Esophagus muscularis mucosa (tissue), 4 donors: ENCODE measurements at regions not wholly inside any gene's neighbourhood (a gene's known extent, or its start where the extent isn't known, plus 50 kb on each side); places are given as distances from the start of the nearest gene placed in this dataset.

Experiments
- DNase-seq: peaks from one replicate; pipeline ENCODE4 v3.0.0-alpha.2; 2017; ENCODE audit errors: extremely low spot score
- H3K27ac ChIP-seq, 4 donors: fragments of 200-600 bp; sonication (generic); replicated peaks in 1 of 4; 1 replicate in 3 of 4; 2 replicates in 1 of 4; pipeline ENCODE4 v1.5.1; 2016 to 2019; ENCODE audit warnings: mild to moderate bottlenecking in 1 of 4
- H3K27me3 ChIP-seq, 4 donors: fragments of 200-600 bp; sonication (generic); one replicate each; pipeline versions ENCODE4 v1.5.1 to v1.6.0; 2016 to 2019
- H3K36me3 ChIP-seq, 4 donors: fragments of 200-600 bp; sonication (generic); one replicate each; pipeline ENCODE4 v1.5.1; 2016 to 2019
- H3K4me1 ChIP-seq, 4 donors: fragments of 200-600 bp; sonication (generic); one replicate each; pipeline ENCODE4 v1.5.1; 2016 to 2019
- H3K4me3 ChIP-seq, 4 donors: fragments of 200-600 bp; sonication (generic); 1 replicate in 2 of 4; 2 replicates in 2 of 4; pipeline ENCODE4 v1.5.1; 2016 to 2019; ENCODE audit warnings: mild to moderate bottlenecking in 4 of 4, moderate library complexity in 1 of 4
- H3K9me3 ChIP-seq, 4 donors: fragments of 200-600 bp; sonication (generic); 1 replicate in 3 of 4; 2 replicates in 1 of 4; pipeline ENCODE4 v1.5.1; 2016 to 2019
- EP300 ChIP-seq: sonication (generic); formaldehyde crosslinking; IDR thresholded peaks from one replicate; pipeline ENCODE4 v1.6.1; 2017; ENCODE audit warnings: antibody characterized with exemption
- POLR2A ChIP-seq: fragments of 450-650 bp; IDR thresholded peaks from one replicate; pipeline ENCODE4 v1.6.1; 2017; ENCODE audit warnings: antibody characterized with exemption, moderate library complexity, mild to moderate bottlenecking, low read depth
- POLR2AphosphoS5 ChIP-seq, 2 donors: sonication (generic); formaldehyde crosslinking; IDR thresholded peaks; one replicate each; pipeline ENCODE4 v1.6.1; 2017; ENCODE audit warnings: antibody characterized with exemption in 2 of 2
- whole genome bisulfite sequencing: methylation state at CpG from one replicate; pipeline ENCODE4 v1.1.5; 2018; 5-methylcytosine and 5-hydroxymethylcytosine counted together
- intact Hi-C: fragments of 100-400 bp; cut with DNase I; formaldehyde crosslinking; loops from one replicate; pipeline ENCODE4 v1.15.1; 2023
- TF ChIP-seq, protein P1 (sequence below), 3 experiments: fragments of 200-600 bp in 2 of 3; fragments of 450-650 bp in 1 of 3; sonication (generic) in 2 of 3; IDR thresholded peaks; one replicate each; pipeline ENCODE4 v1.5.1; 2017 to 2019; ENCODE audit warnings: antibody characterized with exemption in 3 of 3, mild to moderate bottlenecking in 2 of 3, moderate library complexity in 1 of 3

DNA sequence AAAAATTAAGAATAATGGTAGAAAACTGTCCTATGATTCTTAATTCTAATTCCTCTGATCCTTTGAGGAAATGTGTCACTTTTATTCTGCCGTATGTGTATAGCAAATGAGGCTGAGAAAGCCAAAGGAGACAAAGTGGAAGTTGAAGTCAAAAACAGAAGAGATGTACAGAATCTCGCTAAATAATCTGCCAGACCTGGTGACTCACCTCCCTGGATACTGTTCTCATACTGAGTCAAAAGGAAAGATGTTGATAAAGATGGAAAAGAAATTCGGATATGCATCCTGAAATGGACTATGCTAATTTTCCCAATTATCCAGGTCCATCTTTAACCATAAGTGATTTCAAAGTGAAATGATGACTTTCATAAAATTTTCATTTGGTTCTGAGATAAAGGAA lies 92.5 kb downstream of the DUSP6 start:
- Histone ChIP-seq H3K4me3 (no peak overlapping the region), H3K9me3 (no peaks in the 10 kb centered on the region), H3K27ac (no peak overlapping the region), H3K36me3 (no peaks in the 10 kb centered on the region), H3K27me3 (no peaks in the 10 kb centered on the region), H3K4me1 (peaks cover 0 to 8% (median 3%) of the 10 kb centered on the region in 4 donors)
- no peak for DNase-seq
- WGBS: 90% methylated on average over 3 of the region's 3 CpGs
- intact Hi-C loops: no loop called here
- TF ChIP-seq, protein P1, sequence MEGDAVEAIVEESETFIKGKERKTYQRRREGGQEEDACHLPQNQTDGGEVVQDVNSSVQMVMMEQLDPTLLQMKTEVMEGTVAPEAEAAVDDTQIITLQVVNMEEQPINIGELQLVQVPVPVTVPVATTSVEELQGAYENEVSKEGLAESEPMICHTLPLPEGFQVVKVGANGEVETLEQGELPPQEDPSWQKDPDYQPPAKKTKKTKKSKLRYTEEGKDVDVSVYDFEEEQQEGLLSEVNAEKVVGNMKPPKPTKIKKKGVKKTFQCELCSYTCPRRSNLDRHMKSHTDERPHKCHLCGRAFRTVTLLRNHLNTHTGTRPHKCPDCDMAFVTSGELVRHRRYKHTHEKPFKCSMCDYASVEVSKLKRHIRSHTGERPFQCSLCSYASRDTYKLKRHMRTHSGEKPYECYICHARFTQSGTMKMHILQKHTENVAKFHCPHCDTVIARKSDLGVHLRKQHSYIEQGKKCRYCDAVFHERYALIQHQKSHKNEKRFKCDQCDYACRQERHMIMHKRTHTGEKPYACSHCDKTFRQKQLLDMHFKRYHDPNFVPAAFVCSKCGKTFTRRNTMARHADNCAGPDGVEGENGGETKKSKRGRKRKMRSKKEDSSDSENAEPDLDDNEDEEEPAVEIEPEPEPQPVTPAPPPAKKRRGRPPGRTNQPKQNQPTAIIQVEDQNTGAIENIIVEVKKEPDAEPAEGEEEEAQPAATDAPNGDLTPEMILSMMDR (IDR thresholded peaks at IDR 0.05): no peak
- TF ChIP-seq EP300 (no peak), POLR2AphosphoS5 (IDR thresholded peaks at IDR 0.05) (no peak), POLR2A (no peak)

DNA sequence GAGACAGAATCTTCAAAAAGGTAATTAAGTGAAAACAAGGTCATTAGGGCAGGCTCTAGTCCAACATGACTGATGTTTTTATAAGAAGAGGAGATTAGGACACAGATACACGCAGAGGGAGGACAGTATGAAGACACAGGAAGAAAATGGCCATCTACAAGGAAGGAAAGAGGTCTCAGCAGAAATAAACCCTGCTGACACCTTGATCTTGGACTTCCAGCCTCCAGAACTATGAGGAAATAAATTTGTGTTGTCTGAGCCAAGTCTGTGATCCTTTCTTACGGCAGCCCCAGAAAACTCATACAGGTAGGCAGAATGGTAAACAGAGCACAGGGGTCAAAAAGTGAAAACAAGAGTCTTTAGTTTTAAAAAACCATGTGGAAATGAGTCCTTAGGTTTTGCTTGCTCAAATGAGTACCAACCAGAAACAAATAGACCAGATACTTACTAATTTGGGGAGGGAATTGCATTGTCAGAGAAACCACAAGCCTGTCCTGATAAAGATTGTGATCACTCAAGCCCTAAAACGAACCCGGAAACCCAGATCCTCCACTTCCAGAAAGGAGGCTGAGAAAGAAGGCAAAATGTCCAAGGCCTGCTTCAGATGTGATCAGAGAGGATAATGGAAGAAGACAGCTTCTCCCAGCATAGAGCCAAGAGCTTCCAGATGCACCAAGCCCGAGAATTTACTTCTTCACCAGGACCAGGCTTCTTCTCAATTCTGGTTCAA lies 93.9 kb downstream of the DUSP6 start:
- WGBS: 95% methylated on average over 5 of the region's 5 CpGs
- H3K36me3 ChIP-seq: no peaks in the 10 kb centered on the region
- DNase-seq: no peak
- no peak overlapping the region for H3K4me3 ChIP-seq
- H3K27ac ChIP-seq: no peak overlapping the region
- H3K27me3 ChIP-seq: no peaks in the 10 kb centered on the region
- H3K9me3 ChIP-seq: no peaks in the 10 kb centered on the region
- no peak for TF ChIP-seq POLR2A
- no peak for TF ChIP-seq POLR2AphosphoS5 (IDR thresholded peaks at IDR 0.05)
- TF ChIP-seq EP300: no peak
- TF ChIP-seq, protein P1 (IDR thresholded peaks at IDR 0.05): no peak
- peaks cover 0 to 8% (median 5%) of the 10 kb centered on the region in 4 donors for H3K4me1 ChIP-seq
- intact Hi-C loops: no loop called here

DNA sequence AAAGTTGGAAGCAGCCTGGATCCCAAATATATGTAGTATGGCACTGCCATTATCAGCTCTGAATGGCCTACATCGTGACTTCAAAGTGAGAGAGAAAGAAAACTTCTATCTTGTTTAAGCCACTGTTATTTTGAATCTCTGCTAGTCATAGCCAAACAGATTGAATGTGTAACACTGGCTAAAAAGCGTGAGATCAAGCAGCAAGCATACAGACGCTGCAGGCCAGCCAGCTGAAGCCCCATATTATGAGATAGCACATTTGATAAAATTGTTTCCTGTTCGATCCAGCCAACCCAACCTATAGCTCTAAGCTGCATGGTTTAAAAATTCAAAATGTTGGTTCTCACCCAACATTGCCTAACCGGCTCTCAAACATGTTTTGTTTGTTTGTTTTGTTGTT lies 95.0 kb downstream of the DUSP6 start:
- Histone ChIP-seq H3K9me3 (no peaks in the 10 kb centered on the region), H3K4me1 (peaks cover 4 to 11% (median 8%) of the 10 kb centered on the region in 4 donors), H3K4me3 (no peak overlapping the region), H3K36me3 (no peaks in the 10 kb centered on the region), H3K27me3 (no peaks in the 10 kb centered on the region), H3K27ac (no peak overlapping the region)
- no peak for TF ChIP-seq EP300
- TF ChIP-seq POLR2A: no peak
- TF ChIP-seq POLR2AphosphoS5 (IDR thresholded peaks at IDR 0.05): no peak
- TF ChIP-seq, protein P1 (IDR thresholded peaks at IDR 0.05): no peak
- DNase-seq: no peak
- 73% methylated on average over 5 of the region's 5 CpGs for WGBS
- intact Hi-C loops: no loop called here

DNA sequence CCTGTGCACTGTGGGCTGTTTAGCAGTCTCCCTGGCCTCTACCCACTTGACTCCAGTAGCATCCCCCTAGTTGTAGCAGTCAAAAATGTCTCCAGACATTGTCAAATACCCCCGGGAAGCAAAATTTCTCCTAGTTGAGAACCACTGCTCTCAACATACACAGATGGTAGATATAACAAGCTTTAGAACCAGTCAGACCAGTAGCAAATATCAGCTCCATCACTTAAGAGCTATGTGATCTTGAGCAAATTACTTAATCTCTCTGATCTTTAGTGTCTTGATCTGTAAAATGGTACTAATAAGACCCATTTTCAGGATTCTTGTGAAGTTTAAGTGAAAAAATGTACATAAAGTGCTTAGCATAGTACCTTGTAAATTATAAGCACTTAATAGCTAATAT lies 96.2 kb downstream of the DUSP6 start:
- WGBS: 100% methylated on average over 1 of the region's 1 CpG
- Histone ChIP-seq H3K4me3 (no peak overlapping the region), H3K36me3 (no peaks in the 10 kb centered on the region), H3K4me1 (peaks cover 4 to 19% (median 17%) of the 10 kb centered on the region in 4 donors), H3K9me3 (no peaks in the 10 kb centered on the region), H3K27ac (no peak overlapping the region), H3K27me3 (no peaks in the 10 kb centered on the region)
- intact Hi-C loops: no loop called here
- TF ChIP-seq POLR2AphosphoS5 (IDR thresholded peaks at IDR 0.05) (no peak), POLR2A (no peak), EP300 (no peak)
- TF ChIP-seq, protein P1 (IDR thresholded peaks at IDR 0.05): no peak
- no peak for DNase-seq

DNA sequence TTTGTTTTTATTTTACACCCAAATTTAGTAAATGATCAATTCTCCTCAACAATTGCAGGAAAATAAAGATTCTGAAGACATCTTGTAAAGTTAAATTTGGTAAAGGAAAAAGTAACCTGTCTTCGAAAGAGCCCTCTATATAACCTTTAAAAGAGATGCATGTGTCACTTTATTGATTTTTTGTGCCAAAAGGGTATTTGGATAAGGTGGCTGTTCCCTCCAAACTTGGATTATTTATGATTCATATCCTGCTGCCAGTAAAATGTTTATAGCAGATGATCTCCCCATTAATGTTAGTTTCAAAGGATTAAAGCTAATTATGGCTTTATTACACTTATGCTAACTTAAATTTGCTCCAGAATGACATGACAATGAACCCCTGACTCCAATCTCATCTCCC lies 98.8 kb downstream of the DUSP6 start:
- no peaks in the 10 kb centered on the region for H3K9me3 ChIP-seq
- intact Hi-C loops: no loop called here
- no peaks in the 10 kb centered on the region for H3K27me3 ChIP-seq
- H3K36me3 ChIP-seq: no peaks in the 10 kb centered on the region
- WGBS: 69% methylated on average over 1 of the region's 1 CpG
- no peak overlapping the region for H3K27ac ChIP-seq
- no peak for TF ChIP-seq EP300
- TF ChIP-seq POLR2A: no peak
- no peak for TF ChIP-seq POLR2AphosphoS5 (IDR thresholded peaks at IDR 0.05)
- TF ChIP-seq, protein P1 (IDR thresholded peaks at IDR 0.05): no peak
- peaks cover 13 to 34% (median 30%) of the 10 kb centered on the region in 4 donors for H3K4me1 ChIP-seq
- H3K4me3 ChIP-seq: no peak overlapping the region
- no peak for DNase-seq
